C1 segment of cervical spinal cord (tissue), 14 donors: ENCODE measurements at regions not wholly inside any gene's neighbourhood (a gene's known extent, or its start where the extent isn't known, plus 50 kb on each side); places are given as distances from the start of the nearest gene placed in this dataset.
"Not testable (repeated sequence)": the region's sequence is repeated elsewhere in the genome, so short reads cannot be mapped to it uniquely, and the experiment has no call there.

Experiments used
- DNase-seq, 14 donors: peaks; one replicate each; lab custom pipeline; 2025; lab: John Stamatoyannopoulos, UW

DNA sequence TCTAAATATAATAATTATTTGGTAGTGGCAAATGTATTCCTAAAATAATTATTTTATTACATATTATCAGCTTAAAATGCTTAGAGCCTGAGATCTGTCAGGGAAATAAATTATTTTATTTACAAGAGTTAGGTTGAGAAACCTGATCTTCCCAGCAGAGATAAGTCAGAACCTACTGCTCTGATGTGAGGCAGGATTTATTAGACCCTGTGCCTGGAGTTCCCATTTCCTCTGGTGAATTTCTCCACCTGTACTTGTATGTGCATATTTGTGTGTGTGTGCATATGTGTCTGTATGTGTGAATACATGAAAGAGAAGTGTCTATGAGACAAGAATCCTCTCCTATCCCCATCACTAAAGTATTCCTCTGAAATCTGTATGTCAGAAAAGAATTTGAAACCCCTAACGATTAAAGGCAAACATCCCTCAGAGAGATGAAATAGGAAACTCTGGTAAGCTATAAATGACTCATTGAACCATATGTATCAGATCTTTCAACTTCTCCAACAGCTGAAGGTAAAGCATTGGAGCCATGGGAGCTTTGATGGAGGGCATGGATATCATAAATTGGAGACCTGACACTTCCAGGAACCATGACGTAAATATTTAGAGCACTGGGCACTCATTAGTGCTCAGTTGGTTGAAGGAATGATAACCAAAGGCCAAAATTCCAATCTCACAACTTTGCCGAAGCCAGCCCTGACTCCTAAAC, 190.9 kb downstream of the XPNPEP1 start:
- DNase-seq, result no peak

DNA sequence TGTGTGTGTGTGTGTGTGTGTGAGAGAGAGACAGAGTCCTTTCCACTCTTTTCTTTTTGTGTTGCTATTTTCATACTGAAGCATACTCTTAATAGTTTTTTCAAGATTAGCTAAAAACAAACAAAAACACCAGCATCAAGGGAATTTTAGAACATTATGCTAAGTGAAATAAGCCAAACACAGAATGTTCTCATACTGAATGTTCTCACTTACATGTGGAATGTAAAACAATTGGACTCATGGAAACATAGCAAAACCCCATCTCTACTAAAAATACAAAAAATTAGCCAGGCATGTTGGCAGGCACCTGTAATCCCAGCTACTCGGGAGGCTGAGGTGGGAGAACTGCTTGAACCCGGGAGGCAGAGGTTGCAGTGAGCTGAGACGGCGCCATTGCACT, 193.4 kb downstream of the XPNPEP1 start:
- not testable (repeated sequence) for DNase-seq

GRCh38 chr10:109727436-109727835, 195.9 kb downstream of the XPNPEP1 start:
- no peak for DNase-seq

DNA sequence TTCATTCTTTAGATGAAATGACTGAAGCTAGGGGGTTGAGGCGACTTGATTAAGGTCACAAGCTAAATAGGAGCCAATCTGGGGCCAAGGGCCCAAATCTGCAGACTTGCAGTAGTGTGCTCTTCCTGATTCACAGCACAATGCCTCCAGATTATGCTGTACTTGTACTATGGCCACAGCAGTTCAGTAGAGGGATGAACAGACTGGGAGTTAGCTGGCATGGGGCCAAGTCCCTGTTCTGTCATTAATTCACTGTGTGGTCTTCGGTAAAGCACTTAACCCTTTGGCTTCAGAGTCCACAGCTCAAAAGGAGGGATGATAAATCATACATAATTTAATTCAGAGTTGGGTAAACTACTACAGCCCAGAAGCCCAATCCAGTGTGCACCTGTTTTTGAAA, 196.8 kb downstream of the XPNPEP1 start:
- DNase-seq, result no peak

DNA sequence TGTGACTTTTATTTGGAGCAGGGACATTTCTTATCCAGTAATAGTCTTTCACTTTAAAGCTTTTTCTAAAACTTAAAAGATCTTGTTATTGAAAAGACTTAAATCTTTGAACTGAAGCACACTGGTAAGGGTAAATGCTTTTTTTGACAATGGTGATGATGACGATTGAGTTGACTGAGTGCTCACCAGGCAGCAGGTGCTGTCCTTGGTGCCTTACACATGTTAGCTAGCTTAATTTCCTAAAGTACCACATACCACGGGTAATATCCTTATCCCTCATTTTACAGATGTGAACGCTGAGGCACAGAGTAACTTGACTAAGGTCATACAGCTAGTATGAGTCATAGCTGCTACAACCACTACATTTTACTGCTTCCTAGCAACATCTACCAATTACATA, 200.0 kb downstream of the XPNPEP1 start:
- no peak for DNase-seq

DNA sequence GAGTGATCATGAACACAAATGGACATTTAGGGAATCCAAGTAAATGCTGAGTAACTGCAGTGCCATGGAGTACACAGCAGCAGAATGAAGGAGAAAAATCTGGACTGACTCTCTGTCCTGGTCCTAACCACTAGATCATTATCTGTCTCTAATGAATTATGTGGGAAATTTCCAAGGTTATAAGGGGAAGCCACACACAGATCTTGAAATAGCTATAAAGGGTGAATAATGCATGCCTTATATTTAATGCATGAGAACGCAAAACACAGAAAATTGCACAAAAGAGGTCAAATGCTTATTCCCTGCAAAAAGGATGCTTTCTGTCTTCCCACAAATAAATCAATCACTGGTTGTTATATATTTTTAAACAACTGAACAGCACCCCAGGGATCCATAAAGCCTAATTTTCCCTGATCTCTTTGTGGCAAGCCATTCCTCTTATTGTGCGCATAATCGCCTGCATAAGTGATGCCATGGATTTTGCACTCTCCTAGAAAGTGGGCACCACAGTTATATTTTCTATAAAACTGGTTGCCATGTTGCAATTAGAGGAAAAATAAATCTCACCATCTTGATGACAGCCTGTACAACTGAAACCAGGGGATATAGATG, 201.8 kb downstream of the XPNPEP1 start:
- DNase-seq, result no peak

GRCh38 chr10:109706026-109706560, 217.2 kb downstream of the XPNPEP1 start:
- no peak for DNase-seq

- no peak for DNase-seq
These were observed 221.6 kb downstream of the XPNPEP1 start for GRCh38 chr10:109701633-109702215.

DNA sequence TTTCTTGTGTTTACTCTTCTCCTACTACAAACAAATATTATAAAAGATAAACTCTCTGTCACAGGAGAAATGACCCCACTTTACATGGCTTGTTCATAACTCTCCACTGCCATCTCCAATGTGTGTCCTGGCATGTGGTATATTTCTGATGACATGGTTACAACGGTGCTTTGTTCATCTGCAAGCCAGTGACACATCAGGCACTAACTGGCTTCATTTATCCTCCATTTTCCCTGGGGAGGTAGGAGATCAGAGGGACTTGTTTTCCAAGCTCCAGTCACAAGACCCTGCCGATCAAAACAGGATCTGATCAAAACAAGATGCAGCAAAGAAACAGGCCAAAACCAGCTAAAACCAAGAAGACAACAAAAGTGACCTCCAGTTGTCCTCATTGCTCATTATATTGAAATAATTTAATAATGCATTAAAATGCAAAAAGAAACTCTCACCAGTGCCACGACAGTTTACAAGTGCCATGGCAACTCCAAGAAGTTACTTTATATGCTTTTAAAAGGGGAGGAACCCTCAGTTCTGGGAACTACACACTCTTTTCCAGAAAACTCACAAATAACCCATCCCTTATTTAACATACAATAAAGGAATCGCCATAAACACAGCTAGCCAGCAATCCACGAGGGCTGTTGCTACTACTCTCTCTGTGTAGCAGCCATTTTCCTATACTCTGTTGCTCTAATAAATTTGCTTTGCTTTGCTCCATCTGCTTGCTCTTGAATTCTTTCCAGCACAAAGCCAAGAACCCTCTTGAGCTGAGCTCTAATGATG, 224.2 kb downstream of the XPNPEP1 start:
- DNase-seq, result no peak

DNA sequence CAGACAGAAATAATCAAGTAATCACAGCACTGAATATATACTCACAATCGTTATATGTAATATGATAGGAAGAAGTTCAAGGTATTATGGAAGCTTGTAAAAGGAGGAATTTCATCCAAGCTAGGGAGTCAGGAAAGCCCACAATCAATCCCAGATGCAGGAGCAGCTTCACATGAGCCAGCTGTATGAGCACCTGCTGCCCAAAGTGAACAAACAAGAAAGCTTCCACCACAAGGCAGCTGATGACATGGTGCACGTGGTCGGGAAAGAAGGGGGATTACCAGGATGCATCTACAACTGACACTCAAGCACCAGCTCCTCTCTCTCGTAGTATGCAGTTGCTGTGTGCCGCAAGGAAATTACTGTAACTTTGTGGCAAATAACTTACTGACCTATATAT, 225.2 kb downstream of the XPNPEP1 start:
- DNase-seq, result no peak

GRCh38 chr10:109696981-109697775, 226.1 kb downstream of the XPNPEP1 start:
- no peak for DNase-seq

DNA sequence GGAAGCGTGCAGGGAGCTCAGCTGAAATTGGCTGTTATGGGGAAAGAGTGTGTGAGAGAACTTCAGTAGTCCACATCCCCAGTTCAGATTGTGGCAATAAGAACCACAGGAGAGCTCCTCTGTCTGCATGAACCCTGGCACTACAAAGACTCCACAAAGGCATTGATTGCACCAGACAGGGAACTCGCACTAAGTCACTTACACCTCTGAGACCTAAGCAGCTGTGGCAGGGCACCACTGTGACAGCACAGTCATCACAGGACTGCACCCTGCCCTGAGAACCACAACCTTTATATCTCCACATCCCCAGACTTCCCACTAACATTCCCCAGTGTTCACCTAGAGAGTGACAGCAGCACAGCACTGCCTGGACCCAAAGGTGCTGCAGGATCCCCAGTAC, 226.8 kb downstream of the XPNPEP1 start:
- DNase-seq, result no peak

DNA sequence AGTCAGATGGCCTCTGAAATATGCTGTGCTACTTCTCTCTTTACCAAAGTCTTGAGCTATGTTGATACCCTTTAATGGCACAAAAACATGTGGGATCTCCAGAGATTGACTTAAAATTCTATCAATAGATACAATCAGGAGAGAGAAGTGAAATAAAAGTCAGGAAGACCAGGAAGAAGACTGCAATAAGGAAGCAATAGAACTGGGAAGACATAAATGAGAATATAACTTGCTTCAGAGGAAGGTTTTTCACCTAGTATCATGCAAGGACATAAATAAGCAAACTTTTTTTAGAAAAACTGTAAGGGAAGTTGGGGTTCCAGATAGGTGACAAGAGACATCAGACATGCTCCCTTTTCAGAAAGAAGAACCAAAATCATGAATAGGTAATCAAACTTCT, 227.3 kb downstream of the XPNPEP1 start:
- DNase-seq, result no peak

GRCh38 chr10:109689785-109690184, 233.5 kb downstream of the XPNPEP1 start:
- no peak for DNase-seq

DNA sequence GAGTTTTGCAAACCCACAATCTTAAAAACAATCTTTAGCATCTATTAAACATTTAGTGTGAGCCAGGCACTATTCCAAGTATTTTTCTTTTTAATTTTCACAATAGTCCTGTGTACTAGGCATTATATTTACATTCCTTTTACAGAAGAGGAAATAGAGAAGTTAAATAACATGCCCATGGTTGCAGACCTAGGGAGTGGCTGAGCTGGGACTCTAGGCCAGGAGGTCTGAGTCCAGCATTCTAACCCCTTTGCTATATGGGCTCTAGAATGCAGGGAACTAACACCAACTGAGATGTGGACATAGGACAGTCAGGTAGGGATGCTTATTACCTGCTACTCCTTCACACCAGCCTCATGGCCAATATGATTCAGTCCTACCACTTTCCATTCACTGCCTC, 243.8 kb downstream of the XPNPEP1 start:
- no peak for DNase-seq

DNA sequence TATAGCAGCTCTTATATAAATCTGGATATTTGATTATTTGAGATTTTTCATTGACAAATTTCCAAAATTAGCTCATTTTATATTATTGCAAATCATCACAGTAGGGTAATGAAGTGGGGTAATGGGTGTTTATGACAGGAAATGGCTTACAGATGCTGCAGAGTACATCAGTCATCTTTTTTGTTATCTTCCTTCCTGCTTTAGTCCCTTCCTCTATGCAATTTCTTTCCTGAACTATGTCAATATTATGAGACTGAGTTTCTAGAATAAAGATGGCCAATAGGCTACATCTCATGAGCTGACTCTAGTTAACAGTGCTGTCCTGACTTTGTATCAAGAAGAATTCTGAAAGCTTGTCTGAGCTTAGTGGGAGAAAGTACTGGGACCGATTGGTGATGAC, 244.5 kb downstream of the XPNPEP1 start:
- DNase-seq, result no peak

DNA sequence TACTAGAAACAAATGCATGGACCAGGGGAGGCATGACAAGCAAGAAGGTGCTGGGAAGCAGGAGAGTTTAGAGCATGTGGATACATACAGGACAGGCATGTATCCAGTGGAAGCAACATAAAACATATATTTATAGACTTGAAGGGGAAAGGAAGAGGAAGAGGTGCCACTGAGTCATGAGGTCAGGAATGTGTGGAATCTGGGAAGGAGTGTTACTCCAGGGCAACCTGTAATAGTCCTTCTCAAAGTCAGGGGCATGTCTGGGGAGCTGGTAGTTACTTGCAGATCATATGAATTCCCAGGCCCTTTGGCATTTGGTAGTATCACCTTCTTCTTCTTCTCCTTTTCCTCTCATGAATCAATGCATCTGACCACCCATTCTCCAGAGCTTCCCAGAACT, 246.6 kb downstream of the XPNPEP1 start:
- DNase-seq, result no peak

- no peak for DNase-seq
These were observed 254.6 kb downstream of the XPNPEP1 start for GRCh38 chr10:109668703-109669102.

GRCh38 chr10:109668154-109668665, 255.1 kb downstream of the XPNPEP1 start:
- DNase-seq, result no peak

- no peak for DNase-seq
These were observed 258.0 kb downstream of the XPNPEP1 start for GRCh38 chr10:109665321-109665720.

GRCh38 chr10:109664554-109664953, 258.8 kb downstream of the XPNPEP1 start:
- DNase-seq, result no peak
